OCI-LY7 (cell line): ENCODE measurements at regions not wholly inside any gene's neighbourhood (a gene's known extent, or its start where the extent isn't known, plus 50 kb on each side); places are given as distances from the start of the nearest gene placed in this dataset.

ENCODE experiments used
- BruUV-seq: library from RNA; stranded (reverse); fragments of 400-500 nt; replicated peaks from 2 replicates; lab custom pipeline; 2021; lab: Mats Ljungman, UMichigan
- CTCF ChIA-PET: fragments of 300-600 bp; sonication (Branson Sonifier 250); formaldehyde crosslinking; loops from one replicate; lab custom pipeline; 2022; ENCODE audit warnings: antibody characterized with exemption; ENCODE audit not compliant: unreplicated experiment; lab: Charles Lee
- POLR2A ChIA-PET: fragments of 300-600 bp; sonication (Branson Sonifier 250); formaldehyde crosslinking; loops from one replicate; lab custom pipeline; 2022; ENCODE audit warnings: antibody characterized with exemption; lab: Charles Lee
- DNase-seq: peaks from one replicate; pipeline ENCODE4 v3.0.0-alpha.2; 2015; ENCODE audit warnings: low spot score
- H2AFZ ChIP-seq: fragments of 200-600 bp; sonication (generic), shearing (Covaris generic); 2 replicates; pipeline ENCODE4 v1.6.1; 2014; ENCODE audit warnings: mild to moderate bottlenecking, antibody characterized with exemption, low read length, moderate library complexity
- H3K27ac ChIP-seq: fragments of 200-600 bp; sonication (generic); 2 replicates; pipeline ENCODE4 v1.5.1; 2014; ENCODE audit warnings: mixed run types, low read depth, mild to moderate bottlenecking, moderate library complexity, low read length, inconsistent platforms; ENCODE audit not compliant: poor library complexity, severe bottlenecking
- H3K36me3 ChIP-seq: fragments of 200-600 bp; sonication (generic); 2 replicates; pipeline ENCODE4 v1.6.1; 2014; ENCODE audit warnings: mild to moderate bottlenecking, antibody characterized with exemption, low read length, moderate library complexity, mixed read lengths; ENCODE audit not compliant: insufficient read depth
- H3K4me1 ChIP-seq: fragments of 200-600 bp; sonication (generic); 2 replicates; pipeline ENCODE4 v1.5.1; 2014; ENCODE audit warnings: mild to moderate bottlenecking, low read length; ENCODE audit not compliant: insufficient read depth, poor library complexity, severe bottlenecking
- H3K4me2 ChIP-seq: fragments of 200-600 bp; sonication (generic); 2 replicates; pipeline ENCODE4 v1.6.1; 2014; ENCODE audit warnings: mild to moderate bottlenecking, low read length
- H3K4me3 ChIP-seq: fragments of 200-600 bp; sonication (generic); 2 replicates; pipeline ENCODE4 v1.5.1; 2014; ENCODE audit warnings: mild to moderate bottlenecking, low read depth, low read length; ENCODE audit not compliant: poor library complexity, severe bottlenecking
- H3K79me2 ChIP-seq: fragments of 200-600 bp; sonication (generic); 2 replicates; pipeline ENCODE4 v1.6.1; 2016; ENCODE audit warnings: low read depth, mild to moderate bottlenecking, low read length, moderate library complexity, mixed read lengths; ENCODE audit not compliant: insufficient read depth
- H3K9me2 ChIP-seq: fragments of 200-600 bp; sonication (generic); 2 replicates; pipeline ENCODE4 v1.6.1; 2016; ENCODE audit warnings: mild to moderate bottlenecking, low read length, mixed read lengths; ENCODE audit not compliant: insufficient read depth
- H3K9me3 ChIP-seq: fragments of 200-600 bp; sonication (generic); 2 replicates; pipeline ENCODE4 v1.6.1; 2014; ENCODE audit warnings: mild to moderate bottlenecking, mixed run types, low read length, mixed read lengths
- H4K20me1 ChIP-seq: fragments of 200-600 bp; sonication (generic); 2 replicates; pipeline ENCODE4 v1.6.1; 2014; ENCODE audit warnings: mild to moderate bottlenecking, antibody characterized with exemption, low read length, moderate library complexity, mixed read lengths; ENCODE audit not compliant: insufficient read depth
- EZH2phosphoT487 ChIP-seq: fragments of 200-600 bp; sonication (generic); IDR thresholded peaks from 2 replicates; pipeline ENCODE4 v1.6.1; 2018; ENCODE audit warnings: low read depth, borderline replicate concordance, mild to moderate bottlenecking, mixed run types, antibody characterized with exemption, low read length, moderate library complexity, mixed read lengths
- intact Hi-C: fragments of 100-400 bp; cut with micrococcal nuclease; formaldehyde crosslinking; loops from one replicate; pipeline ENCODE4 v1.10.0; 2022; ENCODE audit not compliant: unreplicated experiment
- TF ChIP-seq, protein P1 (sequence below): fragments of 200-600 bp; sonication (generic); conservative IDR thresholded peaks from 2 replicates; pipeline ENCODE4 v1.5.1; 2014; ENCODE audit warnings: mild to moderate bottlenecking, antibody characterized with exemption, low read length, moderate library complexity, mixed read lengths

GRCh38 chr15:35308802-35309201 is 223.7 kb upstream of the NANOGP8 start:
- Histone ChIP-seq H3K79me2 (no peaks in the 10 kb centered on the region), H2AFZ (no peak overlapping the region), H3K4me1 (no peaks in the 10 kb centered on the region), H3K9me2 (no peaks in the 10 kb centered on the region), H3K9me3 (no peaks in the 10 kb centered on the region), H3K4me3 (no peak overlapping the region), H3K4me2 (no peak overlapping the region), H4K20me1 (no peaks in the 10 kb centered on the region), H3K36me3 (no peaks in the 10 kb centered on the region), H3K27ac (no peak overlapping the region)
- POLR2A ChIA-PET: no interaction called here
- TF ChIP-seq EZH2phosphoT487: no peak
- TF ChIP-seq, protein P1, sequence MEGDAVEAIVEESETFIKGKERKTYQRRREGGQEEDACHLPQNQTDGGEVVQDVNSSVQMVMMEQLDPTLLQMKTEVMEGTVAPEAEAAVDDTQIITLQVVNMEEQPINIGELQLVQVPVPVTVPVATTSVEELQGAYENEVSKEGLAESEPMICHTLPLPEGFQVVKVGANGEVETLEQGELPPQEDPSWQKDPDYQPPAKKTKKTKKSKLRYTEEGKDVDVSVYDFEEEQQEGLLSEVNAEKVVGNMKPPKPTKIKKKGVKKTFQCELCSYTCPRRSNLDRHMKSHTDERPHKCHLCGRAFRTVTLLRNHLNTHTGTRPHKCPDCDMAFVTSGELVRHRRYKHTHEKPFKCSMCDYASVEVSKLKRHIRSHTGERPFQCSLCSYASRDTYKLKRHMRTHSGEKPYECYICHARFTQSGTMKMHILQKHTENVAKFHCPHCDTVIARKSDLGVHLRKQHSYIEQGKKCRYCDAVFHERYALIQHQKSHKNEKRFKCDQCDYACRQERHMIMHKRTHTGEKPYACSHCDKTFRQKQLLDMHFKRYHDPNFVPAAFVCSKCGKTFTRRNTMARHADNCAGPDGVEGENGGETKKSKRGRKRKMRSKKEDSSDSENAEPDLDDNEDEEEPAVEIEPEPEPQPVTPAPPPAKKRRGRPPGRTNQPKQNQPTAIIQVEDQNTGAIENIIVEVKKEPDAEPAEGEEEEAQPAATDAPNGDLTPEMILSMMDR: no peak
- intact Hi-C loops: no loop called here
- CTCF ChIA-PET: no interaction called here
- BruUV-seq: no TSS peak
- DNase-seq: no peak

GRCh38 chr15:35307676-35308075 is 222.6 kb upstream of the NANOGP8 start:
- ChIA-PET POLR2A (interaction anchor here (1.0 kb wide), 1 partner anchor 19 kb away, joined by 3 read pairs; no protein-coding TSS in a partner anchor), CTCF (no interaction called here)
- Histone ChIP-seq H3K27ac (no peak overlapping the region), H3K4me1 (no peaks in the 10 kb centered on the region), H3K36me3 (no peaks in the 10 kb centered on the region), H3K9me3 (no peaks in the 10 kb centered on the region), H2AFZ (no peak overlapping the region), H3K4me3 (no peak overlapping the region), H3K9me2 (no peaks in the 10 kb centered on the region), H3K4me2 (no peak overlapping the region), H4K20me1 (no peaks in the 10 kb centered on the region), H3K79me2 (no peaks in the 10 kb centered on the region)
- BruUV-seq: no TSS peak
- no peak for TF ChIP-seq EZH2phosphoT487
- TF ChIP-seq, protein P1: no peak
- DNase-seq: no peak
- intact Hi-C loops: no loop called here

DNA sequence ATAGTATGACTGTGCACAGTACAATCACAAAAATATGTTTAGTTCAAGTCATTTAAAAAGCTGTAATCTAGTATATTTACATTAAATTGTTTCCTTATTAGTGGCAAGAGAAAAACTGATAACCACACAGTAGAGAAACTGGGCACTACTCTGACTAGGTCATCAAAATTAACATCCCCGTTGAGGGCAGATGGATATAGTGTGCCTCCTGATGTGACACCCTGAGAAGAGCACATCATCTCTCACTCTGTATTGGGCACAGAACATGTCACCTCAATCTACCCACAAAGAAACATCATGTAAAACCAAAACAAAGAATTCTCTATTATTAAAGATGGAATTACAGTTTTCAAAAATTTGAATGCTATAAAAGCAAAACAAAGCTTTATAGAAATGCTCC is 221.9 kb upstream of the NANOGP8 start:
- CTCF ChIA-PET: no interaction called here
- BruUV-seq: no TSS peak
- H3K4me3 ChIP-seq: no peak overlapping the region
- no peaks in the 10 kb centered on the region for H3K79me2 ChIP-seq
- POLR2A ChIA-PET: interaction anchor here (1.0 kb wide), 1 partner anchor 18 kb away, joined by 3 read pairs; no protein-coding TSS in a partner anchor
- H3K27ac ChIP-seq: no peak overlapping the region
- H4K20me1 ChIP-seq: no peaks in the 10 kb centered on the region
- H3K4me1 ChIP-seq: no peaks in the 10 kb centered on the region
- H3K9me3 ChIP-seq: no peaks in the 10 kb centered on the region
- DNase-seq: no peak
- H3K36me3 ChIP-seq: no peaks in the 10 kb centered on the region
- intact Hi-C loops: no loop called here
- no peak overlapping the region for H3K4me2 ChIP-seq
- no peak overlapping the region for H2AFZ ChIP-seq
- H3K9me2 ChIP-seq: no peaks in the 10 kb centered on the region
- no peak for TF ChIP-seq EZH2phosphoT487
- TF ChIP-seq, protein P1: no peak
